ENCODE measurements at regions not wholly inside any gene's neighbourhood (a gene's known extent, or its start where the extent isn't known, plus 50 kb on each side); places are given as distances from the start of the nearest gene placed in this dataset.
"Not testable (repeated sequence)": the region's sequence is repeated elsewhere in the genome, so short reads cannot be mapped to it uniquely, and the experiment has no call there.

DNA sequence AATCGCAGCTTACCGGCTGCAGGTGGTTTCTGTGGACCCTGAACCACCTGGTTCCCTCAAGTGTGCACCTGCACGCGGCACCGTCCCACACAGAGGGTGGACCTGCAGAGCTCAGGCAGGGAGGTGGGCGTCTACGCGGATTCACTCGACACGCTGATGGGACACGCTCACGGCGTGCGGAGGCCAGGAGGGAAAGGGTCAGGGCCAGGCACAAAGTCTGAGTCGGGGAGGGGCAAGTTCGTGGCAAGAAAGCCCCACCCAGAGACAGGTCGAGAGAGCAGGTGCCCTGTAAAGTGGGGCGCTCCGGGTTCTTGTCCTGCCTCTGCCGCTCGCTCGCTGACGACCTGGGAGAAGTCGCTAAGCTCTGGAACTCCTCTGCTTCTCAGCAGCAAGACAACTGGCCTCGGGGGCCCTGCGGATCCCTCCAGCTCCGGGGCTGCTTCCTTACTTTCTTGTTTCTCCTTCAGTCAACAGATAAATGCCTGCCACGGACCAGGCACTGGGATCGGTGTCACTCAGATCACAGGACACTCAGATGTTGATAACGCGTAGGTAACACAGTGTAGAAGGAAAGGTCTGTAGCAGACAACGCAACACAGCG is 72.4 kb upstream of the NUP50 start:
- no peak for TF ChIP-seq EZH2 (IDR thresholded peaks at IDR 0.05; ENCODE audit: insufficient read depth, poor library complexity, severe bottlenecking)
- TF ChIP-seq EZH2phosphoT487 (IDR thresholded peaks at IDR 0.05; ENCODE audit: insufficient read depth, low read depth) = no peak
- H2AFZ ChIP-seq = no peak overlapping the region
- DNase-seq = no peak
- no peak overlapping the region for H3K4me3 ChIP-seq
- H3K9me2 ChIP-seq (ENCODE audit: insufficient read depth) = no peaks in the 10 kb centered on the region
- WGBS, 2 experiments (ENCODE audit: low coverage in 1 of 2, low lambda C conversion rate in 2 of 2, missing lambda C conversion rate in 2 of 2) = 65 to 69% methylated on average over 33 of the region's 33 CpGs
- in situ Hi-C loops (cut with MboI) = loop anchor here (10.0 kb wide), 2 partner anchors 117 to 277 kb away; no protein-coding TSS in a partner anchor
- H3K36me3 ChIP-seq (ENCODE audit: low read depth) = no peaks in the 10 kb centered on the region
- no peak overlapping the region for H3K4me2 ChIP-seq (ENCODE audit: unreplicated experiment)
- H3K9me3 ChIP-seq (ENCODE audit: low read depth) = no peaks in the 10 kb centered on the region
- no peak overlapping the region for H3K27ac ChIP-seq
- peaks cover 32% of the 10 kb centered on the region for H3K27me3 ChIP-seq (replicated peaks; ENCODE audit: insufficient read depth)
- no peaks in the 10 kb centered on the region for H3K79me2 ChIP-seq (ENCODE audit: insufficient read depth)
- H3F3A ChIP-seq (ENCODE audit: insufficient read depth) = no peaks in the 10 kb centered on the region
- no peak overlapping the region for H3K9ac ChIP-seq
- H3K4me1 ChIP-seq (ENCODE audit: insufficient read depth) = no peaks in the 10 kb centered on the region
- no peaks in the 10 kb centered on the region for H4K20me1 ChIP-seq (ENCODE audit: insufficient read depth)

DNA sequence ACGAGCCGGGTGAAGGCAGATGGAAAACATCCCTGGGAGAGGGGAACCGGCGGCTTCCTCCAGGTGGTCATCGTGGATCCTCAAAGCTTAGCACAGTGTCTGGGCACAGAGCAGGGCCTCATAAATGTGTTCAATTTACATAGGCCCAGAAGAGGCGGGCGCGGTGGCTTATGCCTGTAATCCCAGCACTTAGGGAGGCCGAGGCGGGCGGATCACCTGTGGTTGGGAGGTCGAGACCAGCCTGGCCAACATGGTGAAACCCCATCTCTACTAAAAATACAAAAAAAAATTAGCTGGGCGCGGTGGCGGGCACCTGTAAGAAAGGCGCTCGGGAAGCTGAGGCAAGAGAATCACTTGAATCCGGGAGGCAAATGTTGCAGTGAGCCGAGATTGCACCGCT is 71.8 kb upstream of the NUP50 start:
- DNase-seq; H3K9me2 ChIP-seq (ENCODE audit: insufficient read depth); H3K9ac ChIP-seq; H3K4me2 ChIP-seq (ENCODE audit: unreplicated experiment); H3F3A ChIP-seq (ENCODE audit: insufficient read depth); H3K36me3 ChIP-seq (ENCODE audit: low read depth); H4K20me1 ChIP-seq (ENCODE audit: insufficient read depth); H3K9me3 ChIP-seq (ENCODE audit: low read depth); H3K79me2 ChIP-seq (ENCODE audit: insufficient read depth); H3K4me1 ChIP-seq (ENCODE audit: insufficient read depth); H3K4me3 ChIP-seq; H2AFZ ChIP-seq; H3K27ac ChIP-seq: not testable (repeated sequence)
- 81 to 82% methylated on average over 20 of the region's 20 CpGs for WGBS, 2 experiments (ENCODE audit: low coverage in 1 of 2, low lambda C conversion rate in 2 of 2, missing lambda C conversion rate in 2 of 2)
- in situ Hi-C loops (cut with MboI) = loop anchor here (10.0 kb wide), 2 partner anchors 117 to 277 kb away; no protein-coding TSS in a partner anchor
- peaks cover 32% of the 10 kb centered on the region for H3K27me3 ChIP-seq (replicated peaks; ENCODE audit: insufficient read depth)

DNA sequence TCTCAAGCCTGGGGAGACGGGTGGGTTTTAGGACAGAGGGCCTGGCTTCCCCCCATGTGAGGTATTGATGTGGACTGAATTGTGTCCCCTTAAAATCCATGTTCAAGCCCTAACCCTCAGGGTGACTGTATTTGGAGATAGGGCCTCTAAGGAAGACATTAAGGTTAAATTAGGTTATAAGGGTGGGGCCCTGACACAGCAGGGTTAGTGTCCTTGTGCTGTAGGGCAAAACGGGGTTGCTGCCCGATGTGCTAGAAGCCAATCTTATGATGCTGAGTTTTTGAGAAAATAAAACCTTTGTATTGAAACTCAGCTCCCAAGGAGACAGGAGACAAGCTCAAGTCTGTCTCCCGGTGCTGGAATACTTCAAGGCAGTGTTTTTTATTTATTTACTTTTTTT is 71.1 kb upstream of the NUP50 start:
- TF ChIP-seq EZH2phosphoT487 (IDR thresholded peaks at IDR 0.05; ENCODE audit: insufficient read depth, low read depth) (no peak), EZH2 (IDR thresholded peaks at IDR 0.05; ENCODE audit: insufficient read depth, poor library complexity, severe bottlenecking) (no peak)
- H3K9ac ChIP-seq = no peak overlapping the region
- H3K9me3 ChIP-seq (ENCODE audit: low read depth) = no peaks in the 10 kb centered on the region
- no peaks in the 10 kb centered on the region for H3K79me2 ChIP-seq (ENCODE audit: insufficient read depth)
- H3K9me2 ChIP-seq (ENCODE audit: insufficient read depth) = no peaks in the 10 kb centered on the region
- WGBS, 2 experiments (ENCODE audit: low coverage in 1 of 2, low lambda C conversion rate in 2 of 2, missing lambda C conversion rate in 2 of 2) = 76% methylated on average over 4 of the region's 4 CpGs
- H3K27me3 ChIP-seq (replicated peaks; ENCODE audit: insufficient read depth) = peaks cover 33% of the 10 kb centered on the region
- in situ Hi-C loops (cut with MboI) = loop anchor here (10.0 kb wide), 2 partner anchors 118 to 278 kb away; no protein-coding TSS in a partner anchor
- H4K20me1 ChIP-seq (ENCODE audit: insufficient read depth) = no peaks in the 10 kb centered on the region
- H3K4me3 ChIP-seq = no peak overlapping the region
- H2AFZ ChIP-seq = no peak overlapping the region
- no peaks in the 10 kb centered on the region for H3K36me3 ChIP-seq (ENCODE audit: low read depth)
- no peak overlapping the region for H3K27ac ChIP-seq
- no peaks in the 10 kb centered on the region for H3K4me1 ChIP-seq (ENCODE audit: insufficient read depth)
- DNase-seq = no peak
- H3F3A ChIP-seq (ENCODE audit: insufficient read depth) = no peaks in the 10 kb centered on the region
- H3K4me2 ChIP-seq (ENCODE audit: unreplicated experiment) = no peak overlapping the region

DNA sequence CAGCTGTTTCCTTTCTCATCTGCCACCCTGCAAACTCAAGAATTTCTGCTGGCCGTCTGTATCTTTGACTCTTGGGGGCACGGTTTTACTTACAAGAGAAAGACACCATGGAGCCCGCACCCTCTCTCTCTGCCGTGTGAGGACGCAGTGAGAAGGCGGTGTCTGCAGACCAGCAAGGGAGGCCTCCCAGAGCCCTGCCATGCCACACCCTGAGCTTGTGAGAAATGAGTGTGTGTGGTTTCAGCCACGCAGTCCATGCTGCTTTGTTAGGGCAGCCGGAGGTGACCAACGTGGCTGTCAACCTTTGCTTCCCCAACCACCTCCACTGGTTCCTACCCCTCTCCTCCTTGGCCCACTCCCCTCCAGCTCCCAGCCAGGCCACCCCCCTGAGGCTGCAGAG is 70.1 kb upstream of the NUP50 start:
- no peaks in the 10 kb centered on the region for H3K36me3 ChIP-seq (ENCODE audit: low read depth)
- TF ChIP-seq EZH2phosphoT487 (IDR thresholded peaks at IDR 0.05; ENCODE audit: insufficient read depth, low read depth) (no peak), EZH2 (IDR thresholded peaks at IDR 0.05; ENCODE audit: insufficient read depth, poor library complexity, severe bottlenecking) (no peak)
- in situ Hi-C loops (cut with MboI) = loop anchor here (10.0 kb wide), 2 partner anchors 119 to 279 kb away; no protein-coding TSS in a partner anchor

More for the DNA sequence above, 70.1 kb upstream of the NUP50 start:
- H3K9ac ChIP-seq = no peak overlapping the region
- H3K27me3 ChIP-seq (replicated peaks; ENCODE audit: insufficient read depth) = peaks cover 34% of the 10 kb centered on the region
- DNase-seq = no peak
- 40 to 45% methylated on average over 9 of the region's 9 CpGs for WGBS, 2 experiments (ENCODE audit: low coverage in 1 of 2, low lambda C conversion rate in 2 of 2, missing lambda C conversion rate in 2 of 2)
- no peak overlapping the region for H3K4me2 ChIP-seq (ENCODE audit: unreplicated experiment)
- H2AFZ ChIP-seq = no peak overlapping the region
- no peaks in the 10 kb centered on the region for H3K9me3 ChIP-seq (ENCODE audit: low read depth)
- no peaks in the 10 kb centered on the region for H3K9me2 ChIP-seq (ENCODE audit: insufficient read depth)
- H3K27ac ChIP-seq = no peak overlapping the region
- H3K79me2 ChIP-seq (ENCODE audit: insufficient read depth) = no peaks in the 10 kb centered on the region
- H4K20me1 ChIP-seq (ENCODE audit: insufficient read depth) = no peaks in the 10 kb centered on the region
- no peaks in the 10 kb centered on the region for H3F3A ChIP-seq (ENCODE audit: insufficient read depth)
- no peak overlapping the region for H3K4me3 ChIP-seq
- no peaks in the 10 kb centered on the region for H3K4me1 ChIP-seq (ENCODE audit: insufficient read depth)

Data from GM23248 (cell line).